GM23338 (cell line): ENCODE measurements at regions not wholly inside any gene's neighbourhood (a gene's known extent, or its start where the extent isn't known, plus 50 kb on each side); places are given as distances from the start of the nearest gene placed in this dataset.

ENCODE experiments used
- ATAC-seq: fragments of 200-7000 bp; cut with Tn5 transposase; 3 replicates; pipeline ENCODE4 v1.9.1; 2020
- DNase-seq: peaks from one replicate; pipeline ENCODE4 v3.0.0-alpha.2; 2015; ENCODE audit warnings: low spot score
- H2AFZ ChIP-seq: fragments of 200-600 bp; sonication (generic); 2 replicates; pipeline ENCODE4 v1.8.0; 2016; ENCODE audit warnings: antibody characterized with exemption, mild to moderate bottlenecking, moderate library complexity
- H3F3A ChIP-seq: fragments of 200-600 bp; sonication (generic); replicated peaks from 2 replicates; pipeline ENCODE4 v1.8.0; 2017; ENCODE audit warnings: antibody characterized with exemption, mixed run types, low read depth
- H3K27ac ChIP-seq: fragments of 200-600 bp; sonication (generic); 2 replicates; pipeline ENCODE4 v1.6.1; 2016; ENCODE audit warnings: low read depth
- H3K27me3 ChIP-seq: fragments of 200-600 bp; sonication (generic); 2 replicates; pipeline ENCODE4 v1.8.0; 2016; ENCODE audit warnings: mild to moderate bottlenecking, mixed run types, moderate library complexity; ENCODE audit not compliant: insufficient read depth
- H3K36me3 ChIP-seq: fragments of 200-600 bp; sonication (generic); 2 replicates; pipeline ENCODE4 v1.8.0; 2016; ENCODE audit warnings: mild to moderate bottlenecking; ENCODE audit not compliant: insufficient read depth
- H3K4me1 ChIP-seq: fragments of 200-600 bp; sonication (generic); 2 replicates; pipeline ENCODE4 v1.8.0; 2016; ENCODE audit warnings: mild to moderate bottlenecking, moderate library complexity; ENCODE audit not compliant: insufficient read depth
- H3K4me2 ChIP-seq: fragments of 200-600 bp; sonication (generic); 2 replicates; pipeline ENCODE4 v1.7.1; 2017; ENCODE audit warnings: mixed run types
- H3K4me3 ChIP-seq: fragments of 200-600 bp; sonication (generic); 2 replicates; pipeline ENCODE4 v1.6.1; 2016; ENCODE audit warnings: mixed run types
- H3K79me2 ChIP-seq: fragments of 200-600 bp; sonication (generic); replicated peaks from 2 replicates; pipeline ENCODE4 v1.8.0; 2017; ENCODE audit warnings: mild to moderate bottlenecking; ENCODE audit not compliant: insufficient read depth
- H3K9me2 ChIP-seq: fragments of 200-600 bp; sonication (generic); 2 replicates; pipeline ENCODE4 v1.8.0; 2017; ENCODE audit not compliant: insufficient read depth
- H4K20me1 ChIP-seq: fragments of 200-600 bp; sonication (generic); replicated peaks from 2 replicates; pipeline ENCODE4 v1.8.0; 2017; ENCODE audit warnings: mild to moderate bottlenecking; ENCODE audit not compliant: insufficient read depth
- H3K27ac Mint-ChIP-seq: 2 replicates; pipeline ENCODE4 v1.8.0; 2020; ENCODE audit warnings: inconsistent platforms, mild to moderate bottlenecking, moderate library complexity, mixed read lengths
- H3K27me3 Mint-ChIP-seq: 3 replicates; pipeline ENCODE4 v1.8.0; 2022; ENCODE audit warnings: low read depth, mild to moderate bottlenecking, moderate library complexity, mixed read lengths, inconsistent platforms; ENCODE audit not compliant: insufficient read depth, poor library complexity
- H3K36me3 Mint-ChIP-seq: 3 replicates; pipeline ENCODE4 v1.8.0; 2021; ENCODE audit warnings: low read depth, mild to moderate bottlenecking, inconsistent platforms, moderate library complexity, mixed read lengths
- H3K4me1 Mint-ChIP-seq: 3 replicates; pipeline ENCODE4 v1.8.0; 2020; ENCODE audit warnings: mild to moderate bottlenecking, inconsistent platforms, mixed read lengths
- H3K4me3 Mint-ChIP-seq: 3 replicates; pipeline ENCODE4 v1.8.0; 2021; ENCODE audit warnings: moderate library complexity, mild to moderate bottlenecking, inconsistent platforms, mixed read lengths
- H3K9me3 Mint-ChIP-seq: 3 replicates; pipeline ENCODE4 v1.8.0; 2020; ENCODE audit warnings: moderate library complexity, mild to moderate bottlenecking, inconsistent platforms, mixed read lengths
- CREB1 ChIP-seq: fragments of 250-450 bp; sonication (Bioruptor Pico); IDR thresholded peaks from 2 replicates; pipeline ENCODE4 v1.5.0; 2020; ENCODE audit warnings: low read depth, mild to moderate bottlenecking, moderate library complexity
- CTCF ChIP-seq, 2 experiments: fragments of 200-600 bp in 1 of 2; sonication (generic) in 1 of 2; conservative IDR thresholded peaks; 2 replicates each; pipeline versions ENCODE4 v1.5.1 to v1.6.1; 2016 to 2017; ENCODE audit warnings: antibody characterized with exemption in 2 of 2, low read depth in 2 of 2, mild to moderate bottlenecking in 2 of 2, moderate library complexity in 1 of 2
- ETS1 ChIP-seq: IDR thresholded peaks from 2 replicates; pipeline ENCODE4 v1.6.1; 2016; ENCODE audit warnings: antibody characterized with exemption
- EZH2 ChIP-seq: fragments of 200-600 bp; sonication (generic); IDR thresholded peaks from one replicate; pipeline ENCODE4 v1.8.0; 2017; ENCODE audit warnings: antibody characterized with exemption, mild to moderate bottlenecking, low read depth; ENCODE audit not compliant: unreplicated experiment
- EZH2phosphoT487 ChIP-seq: fragments of 200-600 bp; sonication (generic); IDR thresholded peaks from one replicate; pipeline ENCODE4 v1.8.1; 2018; ENCODE audit warnings: antibody characterized with exemption; ENCODE audit not compliant: unreplicated experiment
- JUNB ChIP-seq: IDR thresholded peaks from one replicate; pipeline ENCODE4 v1.6.1; 2016; ENCODE audit warnings: antibody characterized with exemption; ENCODE audit not compliant: unreplicated experiment
- NANOG ChIP-seq: IDR thresholded peaks from 2 replicates; pipeline ENCODE4 v1.6.1; 2016; ENCODE audit warnings: antibody characterized with exemption, borderline replicate concordance
- POLR2AphosphoS5 ChIP-seq: IDR thresholded peaks from 2 replicates; pipeline ENCODE4 v1.6.1; 2016; ENCODE audit warnings: antibody characterized with exemption, low read depth
- ZNF462 ChIP-seq: fragments of 250-450 bp; sonication (Bioruptor Pico); IDR thresholded peaks from 2 replicates; pipeline ENCODE4 v1.5.0; 2020; ENCODE audit warnings: mild to moderate bottlenecking, moderate library complexity

- no peaks in the 10 kb centered on the region for H3K27me3 ChIP-seq
- H3K4me1 ChIP-seq = no peaks in the 10 kb centered on the region
- DNase-seq = peak; percentile 3
- no peaks in the 10 kb centered on the region for H3K9me3 Mint-ChIP-seq
- H3K36me3 Mint-ChIP-seq = no peaks in the 10 kb centered on the region
- no peaks in the 10 kb centered on the region for H3K27me3 Mint-ChIP-seq
- no peak overlapping the region for H3K4me3 ChIP-seq
- H3K27ac Mint-ChIP-seq = no peak overlapping the region
- no peak for ATAC-seq
- H3K79me2 ChIP-seq = no peaks in the 10 kb centered on the region
- TF ChIP-seq ZNF462 (CRISPR knock-in tag) = no peak
- no peak for TF ChIP-seq EZH2phosphoT487
- no peak for TF ChIP-seq CREB1 (CRISPR knock-in tag)
- no peak for TF ChIP-seq NANOG
- no peaks in the 10 kb centered on the region for H4K20me1 ChIP-seq
- H3K4me2 ChIP-seq = no peak overlapping the region
- no peaks in the 10 kb centered on the region for H3K4me1 Mint-ChIP-seq
- H3K4me3 Mint-ChIP-seq = no peak overlapping the region
- no peaks in the 10 kb centered on the region for H3K36me3 ChIP-seq
- H3F3A ChIP-seq = no peaks in the 10 kb centered on the region
- H3K27ac ChIP-seq = no peak overlapping the region
- H3K9me2 ChIP-seq = peaks cover 5% of the 10 kb centered on the region; the same call in 1 of the 2 replicates
- no peak overlapping the region for H2AFZ ChIP-seq
Measured at GRCh38 chr14:58878439-58879139, 240.8 kb downstream of the DACT1 start.

GRCh38 chr14:58881433-58881832 lies 243.7 kb downstream of the DACT1 start:
- H3K9me3 Mint-ChIP-seq = no peaks in the 10 kb centered on the region
- TF ChIP-seq CREB1 (CRISPR knock-in tag) (no peak), EZH2 (no peak), POLR2AphosphoS5 (no peak), NANOG (no peak), ETS1 (no peak), CTCF (conservative IDR thresholded peaks at IDR 0.05; ENCODE audit: low read depth in 2 of 2) (no peak), JUNB (no peak)

More at GRCh38 chr14:58881433-58881832, 243.7 kb downstream of the DACT1 start:
- Histone ChIP-seq H3K36me3 (no peaks in the 10 kb centered on the region), H3K27me3 (no peaks in the 10 kb centered on the region), H3K4me3 (no peak overlapping the region), H3K4me1 (no peaks in the 10 kb centered on the region), H2AFZ (no peak overlapping the region), H3F3A (no peaks in the 10 kb centered on the region), H3K9me2 (peaks cover 9% of the 10 kb centered on the region; the same call in 1 of the 2 replicates), H3K4me2 (no peak overlapping the region), H4K20me1 (no peaks in the 10 kb centered on the region), H3K79me2 (no peaks in the 10 kb centered on the region), H3K27ac (no peak overlapping the region)
- no peaks in the 10 kb centered on the region for H3K27me3 Mint-ChIP-seq
- no peak overlapping the region for H3K4me3 Mint-ChIP-seq
- H3K4me1 Mint-ChIP-seq = no peaks in the 10 kb centered on the region
- no peaks in the 10 kb centered on the region for H3K36me3 Mint-ChIP-seq
- no peak overlapping the region for H3K27ac Mint-ChIP-seq
- ATAC-seq (no peak), DNase-seq (no peak)
